Panc1 (cell line): ENCODE measurements at regions not wholly inside any gene's neighbourhood (a gene's known extent, or its start where the extent isn't known, plus 50 kb on each side); places are given as distances from the start of the nearest gene placed in this dataset.

Experiments
- ATAC-seq: fragments of 200-7000 bp; cut with Tn5 transposase; 2 replicates; pipeline ENCODE4 v1.9.1; 2020; ENCODE audit warnings: mild to moderate bottlenecking, moderate library complexity
- BruUV-seq: library from RNA; stranded (reverse); fragments of 400-500 nt; replicated peaks from 2 replicates; lab custom pipeline; 2021; lab: Mats Ljungman, UMichigan
- CTCF ChIA-PET: fragments of 300-600 bp; sonication (Branson Sonifier 250); formaldehyde crosslinking; loops from one replicate; lab custom pipeline; 2022; ENCODE audit warnings: antibody characterized with exemption; lab: Charles Lee
- POLR2A ChIA-PET: fragments of 300-600 bp; sonication (Branson Sonifier 250); formaldehyde crosslinking; loops from one replicate; lab custom pipeline; 2022; ENCODE audit warnings: antibody characterized with exemption; lab: Charles Lee
- DNase-seq: peaks from one replicate; pipeline ENCODE4 v3.0.0-alpha.2; 2010; ENCODE audit warnings: low read depth, low spot score
- H3K27ac ChIP-seq: 2 replicates; pipeline ENCODE4 v1.5.1; 2011; ENCODE audit warnings: mild to moderate bottlenecking, low read length, inconsistent platforms
- H3K27me3 ChIP-seq: fragments of 200-500 bp; sonication (Bioruptor generic); 2 replicates; pipeline ENCODE4 v1.6.0; 2014; ENCODE audit warnings: low read length, inconsistent platforms; ENCODE audit not compliant: control insufficient read depth, insufficient read depth
- H3K36me3 ChIP-seq: fragments of 200-500 bp; sonication (Bioruptor generic); 2 replicates; pipeline ENCODE4 v1.5.1; 2014; ENCODE audit warnings: inconsistent platforms, mild to moderate bottlenecking, low read length, moderate library complexity; ENCODE audit not compliant: control insufficient read depth, insufficient read depth
- H3K4me1 ChIP-seq: 2 replicates; pipeline ENCODE4 v1.5.1; 2011; ENCODE audit warnings: inconsistent platforms, mild to moderate bottlenecking, low read length, moderate library complexity; ENCODE audit not compliant: control insufficient read depth, insufficient read depth
- H3K4me3 ChIP-seq, 2 experiments: 2 replicates each; pipeline ENCODE4 v1.5.1; 2011 to 2012; ENCODE audit warnings: low read depth in 2 of 2, low read length in 2 of 2, mild to moderate bottlenecking in 2 of 2, inconsistent platforms in 1 of 2, moderate library complexity in 1 of 2
- H3K9me3 ChIP-seq: fragments of 200-500 bp; sonication (Bioruptor generic); 2 replicates; pipeline ENCODE4 v1.5.1; 2014; ENCODE audit warnings: low read depth, mild to moderate bottlenecking, inconsistent platforms, low read length, moderate library complexity; ENCODE audit not compliant: control insufficient read depth, insufficient read depth
- CTCF ChIP-seq: fragments of 450-650 bp; IDR thresholded peaks from 2 replicates; pipeline ENCODE4 v1.5.1; 2017; ENCODE audit warnings: mild to moderate bottlenecking
- POLR2AphosphoS5 ChIP-seq: IDR thresholded peaks from 2 replicates; pipeline ENCODE4 v1.6.1; 2012; ENCODE audit warnings: mild to moderate bottlenecking, low read depth, low read length, moderate library complexity
- REST ChIP-seq, 2 experiments: IDR thresholded peaks; 2 replicates each; pipeline ENCODE4 v1.6.1; 2011 to 2012; ENCODE audit warnings: low read depth in 2 of 2, control low read depth in 1 of 2, low read length in 1 of 2, mild to moderate bottlenecking in 1 of 2, moderate library complexity in 1 of 2; ENCODE audit not compliant: insufficient read depth in 1 of 2
- SIN3A ChIP-seq: IDR thresholded peaks from 2 replicates; pipeline ENCODE4 v1.6.1; 2012; ENCODE audit warnings: low read depth, mild to moderate bottlenecking, low read length, moderate library complexity, borderline replicate concordance; ENCODE audit not compliant: insufficient read depth
- TCF7L2 ChIP-seq: IDR thresholded peaks from 2 replicates; pipeline ENCODE4 v1.6.1; 2011; ENCODE audit warnings: mild to moderate bottlenecking, low read depth, low read length, inconsistent platforms
- in situ Hi-C: cut with HindIII; loops from 2 replicates; pipeline ENCODE4 v1.10.0; 2016; ENCODE audit warnings: low sequenced_read_pairs, low pct_unique_long_range_greater_than_20kb
- intact Hi-C: fragments of 100-400 bp; cut with micrococcal nuclease; formaldehyde crosslinking; loops from one replicate; pipeline ENCODE4 v1.10.0; 2022; ENCODE audit not compliant: unreplicated experiment

GRCh38 chr15:29465196-29465595 is 195.6 kb upstream of the NSMCE3 start:
- no peak overlapping the region for H3K4me3 ChIP-seq
- no peaks in the 10 kb centered on the region for H3K9me3 ChIP-seq
- intact Hi-C loops (no loop called here), in situ Hi-C loops (no loop called here)
- ATAC-seq (no peak), DNase-seq (no peak)
- H3K27me3 ChIP-seq: no peaks in the 10 kb centered on the region
- H3K4me1 ChIP-seq: no peaks in the 10 kb centered on the region
- no peak overlapping the region for H3K27ac ChIP-seq
- POLR2A ChIA-PET: no interaction called here
- TF ChIP-seq TCF7L2 (no peak), POLR2AphosphoS5 (no peak), CTCF (no peak), REST (IDR thresholded peaks at IDR 0.05; ENCODE audit: insufficient read depth in 1 of 2, low read depth in 2 of 2, low read length in 1 of 2) (no peak), SIN3A (no peak)
- BruUV-seq: no TSS peak
- CTCF ChIA-PET: interaction anchor here (0.6 kb wide), 1 partner anchor 197 kb away, joined by 5 read pairs; no protein-coding TSS in a partner anchor
- H3K36me3 ChIP-seq: no peaks in the 10 kb centered on the region

- no TSS peak for BruUV-seq
- H3K27ac ChIP-seq: no peak overlapping the region
- no peak for DNase-seq
- intact Hi-C loops: no loop called here
- no peaks in the 10 kb centered on the region for H3K9me3 ChIP-seq
- no peak for ATAC-seq
- no peaks in the 10 kb centered on the region for H3K4me1 ChIP-seq
- POLR2A ChIA-PET: no interaction called here
- no peaks in the 10 kb centered on the region for H3K27me3 ChIP-seq
- CTCF ChIA-PET: no interaction called here
- H3K4me3 ChIP-seq: no peak overlapping the region
- H3K36me3 ChIP-seq: no peaks in the 10 kb centered on the region
- in situ Hi-C loops: no loop called here
- TF ChIP-seq POLR2AphosphoS5: no peak
- TF ChIP-seq TCF7L2: no peak
- no peak for TF ChIP-seq REST (IDR thresholded peaks at IDR 0.05; ENCODE audit: insufficient read depth in 1 of 2, low read depth in 2 of 2, low read length in 1 of 2)
- no peak for TF ChIP-seq SIN3A
- TF ChIP-seq CTCF: no peak
These were observed 192.3 kb upstream of the NSMCE3 start for GRCh38 chr15:29461877-29462276.
